ENCODE measurements at regions not wholly inside any gene's neighbourhood (a gene's known extent, or its start where the extent isn't known, plus 50 kb on each side); places are given as distances from the start of the nearest gene placed in this dataset.

GRCh38 chr7:85730012-85730411 lies 543.2 kb upstream of the SEMA3D start:
- TF ChIP-seq POLR2AphosphoS5 (IDR thresholded peaks at IDR 0.05): no peak
- TF ChIP-seq CTCF (IDR thresholded peaks at IDR 0.05): no peak
